Activated CD8-positive, alpha-beta memory T cell treated with anti-CD3 and anti-CD28 coated beads for 1 hour (primary cell): ENCODE measurements at regions not wholly inside any gene's neighbourhood (a gene's known extent, or its start where the extent isn't known, plus 50 kb on each side); places are given as distances from the start of the nearest gene placed in this dataset.

Experiments
- DNase-seq, 2 donors: peaks; one replicate each; pipeline ENCODE4 v3.0.0-alpha.2; 2020; ENCODE audit warnings: low read depth in 1 of 2; ENCODE audit errors: extremely low read depth in 1 of 2

GRCh38 chr11:32039149-32039548 is 51.7 kb upstream of the RCN1 start:
- no peak for DNase-seq

DNA sequence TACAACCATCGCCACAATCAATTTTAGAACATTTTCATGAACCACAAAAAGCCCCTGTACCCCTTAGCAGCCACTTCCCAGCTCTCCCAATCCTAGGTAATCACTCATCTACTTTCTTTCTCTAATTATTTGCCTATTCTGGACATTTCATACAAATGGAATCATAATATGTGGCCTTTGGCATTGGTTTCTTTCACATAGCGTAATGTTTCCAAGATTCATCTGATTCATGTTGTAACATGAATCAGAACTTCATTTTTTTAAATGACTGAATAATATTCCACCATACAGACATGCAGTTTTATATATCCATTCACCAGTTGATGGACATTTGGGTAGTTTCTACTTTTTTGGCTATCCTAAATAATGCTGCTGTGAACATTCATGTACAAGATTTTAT is 56.2 kb upstream of the RCN1 start:
- DNase-seq, result no peak

DNA sequence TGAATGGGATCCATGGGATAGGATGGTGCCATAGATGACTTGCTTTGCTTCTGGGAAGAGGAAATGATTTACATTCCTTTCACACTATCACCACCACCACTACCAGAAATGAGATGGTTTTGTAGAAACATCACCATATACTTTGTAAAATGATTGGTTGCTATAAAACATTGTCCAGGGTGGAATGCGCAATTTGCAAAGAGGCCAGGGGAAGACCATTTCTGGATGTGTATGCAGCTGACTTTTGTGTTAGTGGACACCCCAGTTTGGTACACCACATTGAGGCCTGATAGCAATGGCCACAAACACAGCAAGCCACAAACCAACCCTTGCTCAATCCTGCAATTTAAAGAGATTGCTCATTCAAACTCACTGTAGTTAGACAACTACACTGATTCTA is 56.7 kb upstream of the RCN1 start:
- DNase-seq, result no peak

DNA sequence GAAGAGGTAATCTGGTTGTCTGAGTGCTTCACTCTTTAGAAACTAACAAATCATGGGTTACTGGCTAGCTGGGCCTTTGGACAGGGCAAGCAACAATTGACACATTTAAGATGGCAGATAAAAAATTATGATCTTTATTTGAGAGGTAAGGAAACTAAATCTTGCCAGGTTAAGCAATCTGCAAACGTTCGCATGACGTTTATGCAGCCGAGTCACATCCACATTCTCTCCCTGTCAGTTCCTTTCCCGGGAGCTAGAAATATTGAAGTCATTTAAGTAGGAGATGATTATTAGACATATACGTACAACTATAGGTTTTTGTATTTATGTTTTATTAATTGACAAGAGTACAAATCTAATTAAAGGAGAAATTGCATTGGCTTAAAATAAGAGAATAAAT is 57.4 kb upstream of the RCN1 start:
- DNase-seq, result no peak

DNA sequence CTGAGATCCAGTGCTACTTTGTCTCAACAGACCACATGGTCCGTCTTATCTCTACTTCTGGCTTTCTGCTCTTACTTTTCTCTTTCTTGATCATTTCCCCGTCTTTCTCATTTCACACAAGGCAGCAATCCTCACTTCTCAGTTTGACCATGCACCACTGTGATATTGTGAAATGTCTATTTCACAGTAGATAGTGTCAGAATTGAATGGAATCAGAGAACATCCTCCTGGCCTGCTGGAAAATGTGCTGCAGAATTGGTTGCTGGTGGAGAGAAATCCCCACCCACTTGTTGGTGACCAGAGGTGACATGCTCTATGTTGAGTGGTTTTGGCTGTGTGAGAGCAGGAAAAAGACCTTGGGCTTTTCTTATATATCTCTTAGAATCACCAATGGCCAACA is 57.8 kb upstream of the RCN1 start:
- no peak for DNase-seq

DNA sequence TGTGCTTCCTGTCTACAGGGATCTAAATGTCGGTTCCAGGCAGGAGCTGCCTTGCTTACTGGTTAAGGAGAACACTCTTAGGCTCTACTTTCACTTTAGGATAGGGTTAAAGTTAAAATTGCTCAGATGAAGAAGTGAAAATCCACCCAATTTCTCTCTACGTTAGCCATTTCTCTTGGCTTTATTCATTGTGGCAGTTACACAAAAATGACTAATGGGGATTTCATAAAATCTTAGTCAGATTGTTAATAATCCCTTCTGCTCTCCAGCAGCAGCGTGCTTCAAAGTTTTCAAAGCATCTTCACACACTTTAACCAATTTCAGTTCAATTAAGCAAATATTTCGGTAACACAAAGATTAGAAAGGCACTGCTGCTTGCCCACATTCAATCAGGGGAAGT is 58.4 kb upstream of the RCN1 start:
- DNase-seq, result no peak

DNA sequence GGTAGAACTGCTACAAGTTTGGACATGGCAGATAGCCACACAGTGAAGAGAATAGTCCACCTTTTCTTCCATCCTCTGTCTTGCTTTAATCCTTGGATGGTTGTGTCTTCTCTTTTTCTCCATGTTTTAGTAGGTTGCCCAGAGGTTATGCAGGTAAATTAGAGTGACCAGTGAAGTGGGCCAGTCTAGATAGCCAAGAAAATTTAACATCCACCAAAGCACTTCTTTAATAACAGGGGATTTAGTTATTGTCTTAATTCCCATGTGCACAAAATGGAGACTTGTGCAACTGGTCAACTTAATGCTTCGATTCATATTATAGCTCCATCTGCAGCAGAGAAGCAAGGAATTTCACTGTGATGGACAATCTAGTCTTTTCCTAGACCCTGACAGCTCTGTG is 58.8 kb upstream of the RCN1 start:
- no peak for DNase-seq

DNA sequence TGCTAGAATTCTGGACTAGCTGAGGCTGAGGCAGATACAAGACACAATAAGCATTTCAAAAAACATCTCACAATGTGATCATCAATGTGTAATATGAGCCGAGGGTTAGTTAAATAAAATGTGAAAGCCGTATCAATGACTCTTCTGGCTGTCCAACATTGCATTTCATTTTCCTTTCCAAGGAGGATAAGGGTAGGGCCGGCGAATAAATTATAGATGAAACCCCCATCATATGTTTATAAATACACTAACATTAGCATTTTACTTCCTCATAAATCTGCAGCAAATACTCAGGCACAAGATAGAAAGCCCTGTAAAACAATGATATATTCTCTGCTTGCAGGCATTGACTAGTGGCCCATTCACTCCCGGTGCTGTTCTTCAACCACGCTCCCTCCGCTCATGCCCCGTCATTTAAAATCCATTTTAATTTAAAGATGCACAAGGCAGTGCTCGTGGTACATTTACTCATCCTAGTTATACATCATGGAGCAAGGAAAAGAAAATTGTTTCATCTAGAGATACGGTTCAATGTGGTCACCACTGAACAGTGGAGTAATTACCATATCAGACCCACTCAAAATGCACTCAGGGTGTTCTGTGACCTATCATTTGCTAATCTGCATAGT is 59.9 kb upstream of the RCN1 start:
- no peak for DNase-seq

DNA sequence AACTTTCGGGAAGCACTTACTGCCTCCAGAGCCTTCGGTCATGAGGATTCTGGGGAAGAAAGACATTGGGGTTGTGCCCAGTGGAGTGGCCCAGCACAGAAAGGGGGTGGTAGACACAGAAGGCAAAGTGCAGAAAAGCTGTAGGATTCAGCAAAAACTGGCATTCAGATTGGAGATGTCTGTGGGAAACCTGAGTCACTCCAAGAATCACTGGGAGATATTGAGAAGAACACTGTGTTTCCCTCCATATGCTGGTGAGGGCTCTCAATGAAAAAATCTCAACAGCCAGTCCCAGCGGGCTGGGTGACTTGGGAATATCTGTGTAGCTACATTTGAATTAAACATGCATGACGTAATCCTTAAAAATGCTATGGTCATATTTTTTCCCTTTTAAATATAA is 61.2 kb upstream of the RCN1 start:
- DNase-seq, result no peak

DNA sequence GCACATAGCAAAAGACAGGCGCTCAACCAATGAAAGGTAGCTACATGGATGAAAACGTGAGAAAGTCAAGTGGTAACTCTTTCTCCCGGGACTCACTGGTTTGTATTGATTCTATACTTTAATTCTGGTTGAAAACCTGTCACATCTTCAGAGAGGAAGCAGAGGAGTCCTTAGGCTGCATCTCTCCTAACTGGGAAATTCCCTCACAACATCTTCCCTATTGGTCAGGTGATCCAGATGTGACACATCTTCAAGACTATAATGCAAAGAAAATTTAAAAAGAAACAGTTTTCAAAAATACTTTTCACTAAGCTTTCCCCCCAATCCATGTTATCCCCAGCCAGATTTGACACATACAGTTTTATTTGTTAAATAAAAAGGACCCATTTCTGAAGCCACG is 62.7 kb upstream of the RCN1 start:
- no peak for DNase-seq

GRCh38 chr11:32026766-32027165 is 64.1 kb upstream of the RCN1 start:
- DNase-seq, result no peak

DNA sequence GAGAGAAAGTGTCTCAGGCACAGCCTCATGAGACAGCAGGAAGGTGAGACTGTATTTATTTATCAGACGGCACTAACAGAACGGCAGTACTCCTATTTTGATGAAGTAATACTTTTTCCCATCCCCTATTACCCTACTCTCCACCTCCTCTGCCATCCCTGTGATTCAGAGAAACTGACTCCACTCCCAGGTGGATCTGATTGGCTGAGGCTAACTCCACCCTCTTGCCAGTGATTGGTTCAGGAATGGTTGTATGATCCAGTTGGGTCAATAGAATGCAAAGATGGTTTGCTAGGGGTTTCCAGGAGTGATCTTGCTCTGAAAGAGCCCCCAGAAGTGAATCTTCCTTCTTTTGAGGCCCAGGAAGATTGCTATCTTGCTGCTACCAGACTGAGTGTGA is 65.9 kb upstream of the RCN1 start:
- DNase-seq, result no peak

DNA sequence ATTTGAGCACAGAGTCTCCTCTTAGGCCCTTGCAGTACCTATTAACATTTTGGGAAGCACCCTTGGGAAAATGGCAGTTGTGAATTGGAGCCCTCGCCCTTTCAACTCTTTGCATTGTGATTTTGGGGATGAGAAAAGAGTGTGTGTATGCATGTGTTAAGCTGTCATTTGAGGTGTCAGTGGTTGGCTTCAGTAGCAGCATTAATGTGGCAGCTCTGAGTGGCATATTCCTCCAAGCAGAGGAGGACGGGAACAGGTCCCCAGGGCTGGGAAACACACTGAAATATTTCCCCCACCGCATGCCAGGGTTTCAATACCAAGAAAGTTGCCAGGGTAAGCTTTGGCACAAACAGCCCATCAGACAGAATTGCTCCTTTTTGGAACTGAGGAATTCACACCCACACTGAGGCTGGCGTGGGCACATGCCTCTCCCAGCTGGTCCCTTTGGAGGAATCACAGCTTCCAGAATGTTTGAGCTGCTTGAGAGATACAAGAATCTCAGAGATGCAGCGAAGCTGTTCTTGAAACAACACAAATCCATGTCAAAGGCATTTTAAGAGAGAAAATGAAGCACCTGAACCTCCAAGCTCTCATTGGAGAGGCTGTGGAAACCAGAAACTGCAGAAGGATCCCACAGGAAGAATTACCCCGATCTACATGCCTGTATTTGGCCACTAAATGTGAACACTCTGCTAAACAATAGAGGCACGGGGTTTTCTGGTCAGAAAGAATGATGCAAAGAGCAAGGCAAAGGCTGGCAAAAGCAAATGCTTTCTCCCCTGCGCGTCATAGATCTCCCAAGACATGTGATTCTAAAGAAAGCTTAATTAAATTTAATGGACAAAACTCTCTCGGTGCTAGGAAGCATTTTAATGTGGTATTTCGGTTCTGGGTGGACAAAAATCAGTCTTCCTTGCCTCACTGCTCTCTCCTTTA is 67.2 kb upstream of the RCN1 start:
- no peak for DNase-seq

GRCh38 chr11:32018672-32019071 is 72.2 kb upstream of the RCN1 start:
- no peak for DNase-seq

- no peak for DNase-seq
Measured at GRCh38 chr11:32016111-32016510, 74.8 kb upstream of the RCN1 start.

DNA sequence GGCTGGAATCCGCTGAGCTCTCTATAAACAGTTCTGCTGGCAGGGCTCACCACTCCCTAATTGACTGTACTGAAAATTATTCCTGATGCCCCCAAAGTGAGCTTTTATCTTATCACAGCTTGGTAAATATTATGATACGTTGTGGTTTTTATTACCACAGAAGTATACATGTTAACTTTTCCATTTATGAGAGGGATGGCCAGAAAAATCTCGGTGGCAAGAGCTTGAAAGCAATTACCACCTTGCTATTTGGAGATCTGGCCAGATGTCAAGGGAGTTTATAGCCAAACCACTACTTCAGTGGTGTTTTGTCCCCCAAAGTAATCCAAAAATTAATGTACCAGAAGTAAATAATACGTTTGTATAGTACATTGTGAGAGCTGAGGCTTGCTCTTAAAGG is 75.4 kb upstream of the RCN1 start:
- no peak for DNase-seq

GRCh38 chr11:32013603-32014002 is 77.3 kb upstream of the RCN1 start:
- DNase-seq, result no peak

GRCh38 chr11:32012049-32012448 is 78.8 kb upstream of the RCN1 start:
- DNase-seq, result no peak

GRCh38 chr11:32008880-32009551 is 81.9 kb upstream of the RCN1 start:
- DNase-seq, result no peak

DNA sequence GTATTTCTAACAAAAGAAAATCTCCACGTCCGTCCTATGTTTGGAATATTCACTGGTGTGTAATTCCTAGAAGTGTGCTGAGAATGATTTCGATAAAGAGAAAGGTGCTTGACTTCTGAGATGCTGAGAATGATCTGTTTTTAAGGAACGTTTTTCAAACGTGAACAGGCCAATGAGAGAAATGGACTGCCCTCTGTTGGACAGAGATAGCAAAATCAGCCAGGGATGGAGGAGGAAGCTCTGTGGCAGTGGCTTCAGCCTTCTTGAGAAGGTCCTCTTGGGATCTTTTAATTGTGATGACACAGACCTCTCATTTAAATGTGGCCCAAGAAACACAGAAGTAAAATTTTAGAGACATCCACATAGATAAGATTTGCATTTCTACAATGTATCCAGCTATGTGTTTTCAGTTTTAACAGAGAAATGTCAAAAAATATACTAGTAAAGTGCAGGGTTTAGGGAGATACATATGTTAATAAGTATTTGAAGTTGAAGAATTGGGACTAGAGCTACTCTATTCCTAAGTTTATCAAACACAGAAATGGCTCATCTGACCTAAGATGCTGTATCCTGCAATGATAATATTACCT is 84.0 kb upstream of the RCN1 start:
- DNase-seq, result no peak

- no peak for DNase-seq
Measured at GRCh38 chr11:32005786-32006416, 85.0 kb upstream of the RCN1 start.
